IMR-90 (cell line): ENCODE measurements at regions not wholly inside any gene's neighbourhood (a gene's known extent, or its start where the extent isn't known, plus 50 kb on each side); places are given as distances from the start of the nearest gene placed in this dataset.

ENCODE experiments used
- ATAC-seq: fragments of 200-7000 bp; cut with Tn5 transposase; 2 replicates; pipeline ENCODE4 v1.9.1; 2020; ENCODE audit warnings: low read depth, mild to moderate bottlenecking, moderate library complexity
- BruUV-seq: library from RNA; stranded (reverse); fragments of 400-500 nt; replicated peaks from 2 replicates; lab custom pipeline; 2021; lab: Mats Ljungman, UMichigan
- CTCF ChIA-PET: fragments of 300-600 bp; formaldehyde crosslinking; extraction: SDS; loops from one replicate; lab custom pipeline; 2021; ENCODE audit warnings: antibody characterized with exemption; lab: Yijun Ruan, JAX
- POLR2A ChIA-PET: fragments of 300-600 bp; sonication (Branson Sonifier 250); formaldehyde crosslinking; loops from one replicate; lab custom pipeline; 2022; ENCODE audit warnings: antibody characterized with exemption; ENCODE audit not compliant: unreplicated experiment; lab: Charles Lee
- DNase-seq: peaks from one replicate; pipeline ENCODE4 v3.0.0; 2013
- H2AFZ ChIP-seq: replicated peaks from 2 replicates; pipeline ENCODE3; 2013; ENCODE audit warnings: low read length, mild to moderate bottlenecking; ENCODE audit not compliant: poor library complexity
- H2AK5ac ChIP-seq: 2 replicates; pipeline ENCODE4 v1.6.1; 2013; ENCODE audit warnings: low read depth, low read length, inconsistent platforms
- H2AK9ac ChIP-seq: replicated peaks from 2 replicates; pipeline ENCODE3; 2013; ENCODE audit warnings: mild to moderate bottlenecking, low read depth, low read length, moderate library complexity; ENCODE audit not compliant: poor library complexity
- H2BK120ac ChIP-seq: 2 replicates; pipeline ENCODE4 v1.6.1; 2013; ENCODE audit warnings: low read depth, low read length, inconsistent platforms
- H2BK15ac ChIP-seq: 3 replicates; pipeline ENCODE4 v1.6.1; 2013; ENCODE audit warnings: low read depth, low read length, inconsistent platforms
- H2BK20ac ChIP-seq: 2 replicates; pipeline ENCODE4 v1.6.1; 2013; ENCODE audit warnings: low read depth, mild to moderate bottlenecking, inconsistent platforms, low read length, moderate library complexity
- H2BK5ac ChIP-seq: 2 replicates; pipeline ENCODE4 v1.6.1; 2013; ENCODE audit warnings: mild to moderate bottlenecking, low read depth, low read length, inconsistent platforms; ENCODE audit not compliant: poor library complexity, severe bottlenecking
- H3K14ac ChIP-seq: replicated peaks from 2 replicates; pipeline ENCODE4 v1.6.1; 2013; ENCODE audit warnings: low read depth, low read length, inconsistent platforms
- H3K18ac ChIP-seq: 2 replicates; pipeline ENCODE4 v1.6.1; 2013; ENCODE audit warnings: low read depth, low read length, control low read depth
- H3K23ac ChIP-seq: 2 replicates; pipeline ENCODE4 v1.6.1; 2013; ENCODE audit warnings: low read depth, low read length, inconsistent platforms
- H3K27ac ChIP-seq: 2 replicates; pipeline ENCODE4 v1.5.1; 2013; ENCODE audit warnings: mild to moderate bottlenecking, control low read depth, low read length; ENCODE audit not compliant: insufficient read depth
- H3K27me3 ChIP-seq: 2 replicates; pipeline ENCODE4 v1.6.1; 2013; ENCODE audit warnings: low read length; ENCODE audit not compliant: control insufficient read depth, insufficient read depth
- H3K36me3 ChIP-seq: 2 replicates; pipeline ENCODE4 v1.6.1; 2013; ENCODE audit warnings: low read length, mixed read lengths; ENCODE audit not compliant: control insufficient read depth, insufficient read depth
- H3K4ac ChIP-seq: 2 replicates; pipeline ENCODE4 v1.6.1; 2013; ENCODE audit warnings: low read depth, low read length, inconsistent platforms
- H3K4me1 ChIP-seq: 2 replicates; pipeline ENCODE4 v1.6.1; 2013; ENCODE audit warnings: low read length, mixed read lengths; ENCODE audit not compliant: control insufficient read depth, insufficient read depth
- H3K4me2 ChIP-seq: 2 replicates; pipeline ENCODE4 v1.6.1; 2013; ENCODE audit warnings: low read depth, mild to moderate bottlenecking, control low read depth, low read length, moderate library complexity
- H3K4me3 ChIP-seq: 2 replicates; pipeline ENCODE4 v1.5.1; 2013; ENCODE audit warnings: low read depth, mild to moderate bottlenecking, control low read depth, low read length, moderate library complexity; ENCODE audit not compliant: insufficient read depth
- H3K56ac ChIP-seq: 2 replicates; pipeline ENCODE4 v1.6.1; 2013; ENCODE audit warnings: low read length, inconsistent platforms; ENCODE audit not compliant: insufficient read depth; ENCODE audit errors: extremely low read depth
- H3K79me1 ChIP-seq, 2 experiments: 2 replicates each; pipeline ENCODE4 v1.6.1; 2013; ENCODE audit warnings: low read length in 2 of 2, inconsistent platforms in 1 of 2, low read depth in 1 of 2
- H3K9ac ChIP-seq: 2 replicates; pipeline ENCODE4 v1.6.1; 2013; ENCODE audit warnings: low read depth, low read length, control low read depth
- H3K9me1 ChIP-seq: 2 replicates; pipeline ENCODE4 v1.6.1; 2013; ENCODE audit warnings: low read length, inconsistent platforms; ENCODE audit not compliant: insufficient read depth
- H3K9me3 ChIP-seq: 2 replicates; pipeline ENCODE4 v1.6.1; 2013; ENCODE audit warnings: low read length; ENCODE audit not compliant: control insufficient read depth, insufficient read depth
- H4K20me1 ChIP-seq: 2 replicates; pipeline ENCODE4 v1.6.1; 2013; ENCODE audit warnings: low read length, inconsistent platforms; ENCODE audit not compliant: insufficient read depth
- H4K5ac ChIP-seq: 2 replicates; pipeline ENCODE4 v1.6.1; 2013; ENCODE audit warnings: mild to moderate bottlenecking, low read depth, low read length, control low read depth
- H4K8ac ChIP-seq, 2 experiments: 2 replicates each; pipeline ENCODE4 v1.6.1; 2013; ENCODE audit warnings: low read depth in 2 of 2, low read length in 2 of 2, control low read depth in 1 of 2, inconsistent platforms in 1 of 2
- H4K91ac ChIP-seq: 2 replicates; pipeline ENCODE4 v1.6.1; 2013; ENCODE audit warnings: low read depth, low read length, inconsistent platforms; ENCODE audit not compliant: insufficient read depth
- CEBPB ChIP-seq: IDR thresholded peaks from 2 replicates; pipeline ENCODE4 v1.6.1; 2012; ENCODE audit warnings: low read depth, low read length, improper control_type of control experiment
- FOS ChIP-seq: fragments of 150-350 bp; IDR thresholded peaks from 2 replicates; pipeline ENCODE4 v1.6.1; 2016; ENCODE audit warnings: low read depth, low read length
- RFX5 ChIP-seq: IDR thresholded peaks from 2 replicates; pipeline ENCODE4 v1.8.0; 2012; ENCODE audit warnings: low read depth, mild to moderate bottlenecking, low read length, moderate library complexity
- SMC3 ChIP-seq: fragments of 150-350 bp; IDR thresholded peaks from 2 replicates; pipeline ENCODE4 v1.6.1; 2016; ENCODE audit warnings: low read depth, mild to moderate bottlenecking, antibody characterized with exemption, low read length, moderate library complexity
- WGBS, 2 experiments: methylation state at CpG; one replicate each; pipeline versions ENCODE4 v1.1.5 to v1.1.7; 2013; ENCODE audit warnings: missing lambda C conversion rate in 2 of 2; ENCODE audit not compliant: insufficient read length in 1 of 2; ENCODE audit errors: extremely low coverage in 2 of 2; 5-methylcytosine and 5-hydroxymethylcytosine counted together
- dilution Hi-C: fragments of 300-500 bp; cut with HindIII; formaldehyde crosslinking; loops from one replicate; pipeline ENCODE4 v1.14.3; 2018; ENCODE audit warnings: low sequenced_read_pairs; ENCODE audit not compliant: unreplicated experiment
- in situ Hi-C: fragments of 300-500 bp; cut with MboI; formaldehyde crosslinking; loops from 3 replicates; pipeline ENCODE4 v1.14.3; 2019; ENCODE audit warnings: low sequenced_read_pairs, inconsistent platforms, mixed read lengths
- intact Hi-C: fragments of 100-400 bp; cut with micrococcal nuclease; formaldehyde crosslinking; loops from 2 replicates; pipeline ENCODE4 v1.10.0; 2022

- H3K4me1 ChIP-seq, result no peaks in the 10 kb centered on the region
- H3K36me3 ChIP-seq, result no peaks in the 10 kb centered on the region
- H4K8ac ChIP-seq, result no peak overlapping the region
- no peak overlapping the region for H3K23ac ChIP-seq
- no peak overlapping the region for H2BK120ac ChIP-seq
- H3K56ac ChIP-seq, result no peak overlapping the region
- no peaks in the 10 kb centered on the region for H3K79me1 ChIP-seq
- POLR2A ChIA-PET, result no interaction called here
- whole genome bisulfite sequencing, 2 experiments, result no CpG with 5 or more reads among the region's 4 CpGs
- no peaks in the 10 kb centered on the region for H3K9me1 ChIP-seq
- H3K27me3 ChIP-seq, result no peaks in the 10 kb centered on the region
- H4K91ac ChIP-seq, result no peak overlapping the region
- no peak overlapping the region for H3K4me3 ChIP-seq
- no peak overlapping the region for H2BK5ac ChIP-seq
- peaks cover 16% of the 10 kb centered on the region for H3K9me3 ChIP-seq
- no peak overlapping the region for H2AK9ac ChIP-seq
- ATAC-seq (no peak), DNase-seq (no peak)
- H3K4ac ChIP-seq, result no peak overlapping the region
- no peak overlapping the region for H3K18ac ChIP-seq
- H3K14ac ChIP-seq, result no peak overlapping the region
- no peak overlapping the region for H2AFZ ChIP-seq
- H3K27ac ChIP-seq, result no peak overlapping the region
- no peak for TF ChIP-seq SMC3
- no peak for TF ChIP-seq CEBPB
- no peak for TF ChIP-seq FOS
- TF ChIP-seq RFX5, result no peak
- H2BK20ac ChIP-seq, result no peak overlapping the region
- no peak overlapping the region for H2BK15ac ChIP-seq
- H3K9ac ChIP-seq, result no peak overlapping the region
- H4K5ac ChIP-seq, result no peak overlapping the region
- CTCF ChIA-PET, result no interaction called here
- dilution Hi-C loops (no loop called here), in situ Hi-C loops (no loop called here), intact Hi-C loops (no loop called here)
- no peak overlapping the region for H2AK5ac ChIP-seq
- no TSS peak for BruUV-seq
- no peak overlapping the region for H3K4me2 ChIP-seq
- H4K20me1 ChIP-seq, result no peaks in the 10 kb centered on the region
Measured at GRCh38 chr2:136628490-136628889, 136.9 kb upstream of the THSD7B start.
